ENCODE measurements at regions not wholly inside any gene's neighbourhood (a gene's known extent, or its start where the extent isn't known, plus 50 kb on each side); places are given as distances from the start of the nearest gene placed in this dataset.

- no peak for DNase-seq (ENCODE audit: low spot score)
Measured at GRCh38 chr2:16890081-16890480, 224.4 kb upstream of the CYRIA start.

- DNase-seq (ENCODE audit: low spot score), result no peak
Measured at GRCh38 chr2:16885027-16885426, 219.4 kb upstream of the CYRIA start.

GRCh38 chr2:16882706-16883105 lies 217.1 kb upstream of the CYRIA start:
- DNase-seq (ENCODE audit: low spot score), result no peak

GRCh38 chr2:16881122-16881521 lies 215.5 kb upstream of the CYRIA start:
- DNase-seq (ENCODE audit: low spot score), result no peak

- no peak for DNase-seq (ENCODE audit: low spot score)
Measured at GRCh38 chr2:16871411-16871810, 205.8 kb upstream of the CYRIA start.

GRCh38 chr2:16870491-16871076 lies 204.9 kb upstream of the CYRIA start:
- no peak for DNase-seq (ENCODE audit: low spot score)

- DNase-seq (ENCODE audit: low spot score), result no peak
Measured at GRCh38 chr2:16869711-16870110, 204.1 kb upstream of the CYRIA start.

- DNase-seq (ENCODE audit: low spot score), result no peak
Measured at GRCh38 chr2:16862471-16862870, 196.8 kb upstream of the CYRIA start.

- DNase-seq (ENCODE audit: low spot score), result no peak
Measured at GRCh38 chr2:16861530-16861929, 195.9 kb upstream of the CYRIA start.

- DNase-seq (ENCODE audit: low spot score), result no peak
Measured at GRCh38 chr2:16861111-16861510, 195.5 kb upstream of the CYRIA start.

- DNase-seq (ENCODE audit: low spot score), result no peak
Measured at GRCh38 chr2:16860627-16861026, 195.0 kb upstream of the CYRIA start.

- no peak for DNase-seq (ENCODE audit: low spot score)
Measured at GRCh38 chr2:16855183-16855582, 189.5 kb upstream of the CYRIA start.

GRCh38 chr2:16853088-16853487 lies 187.5 kb upstream of the CYRIA start:
- DNase-seq (ENCODE audit: low spot score), result no peak

GRCh38 chr2:16852651-16853050 lies 187.0 kb upstream of the CYRIA start:
- no peak for DNase-seq (ENCODE audit: low spot score)

- no peak for DNase-seq (ENCODE audit: low spot score)
Measured at GRCh38 chr2:16851126-16851525, 185.5 kb upstream of the CYRIA start.

GRCh38 chr2:16840496-16841172 lies 175.0 kb upstream of the CYRIA start:
- no peak for DNase-seq (ENCODE audit: low spot score)

GRCh38 chr2:16832910-16833309 lies 167.3 kb upstream of the CYRIA start:
- DNase-seq (ENCODE audit: low spot score), result no peak

GRCh38 chr2:16828828-16829160 lies 163.2 kb upstream of the CYRIA start:
- no peak for DNase-seq (ENCODE audit: low spot score)

- DNase-seq (ENCODE audit: low spot score), result no peak
Measured at GRCh38 chr2:16828044-16828827, 162.6 kb upstream of the CYRIA start.

GRCh38 chr2:16824472-16824871 lies 158.8 kb upstream of the CYRIA start:
- DNase-seq (ENCODE audit: low spot score), result no peak

GRCh38 chr2:16821692-16822091 lies 156.1 kb upstream of the CYRIA start:
- DNase-seq (ENCODE audit: low spot score), result no peak

- no peak for DNase-seq (ENCODE audit: low spot score)
Measured at GRCh38 chr2:16818203-16818556, 152.5 kb upstream of the CYRIA start.
